HG03521 (cell line): ENCODE measurements at regions not wholly inside any gene's neighbourhood (a gene's known extent, or its start where the extent isn't known, plus 50 kb on each side); places are given as distances from the start of the nearest gene placed in this dataset.
"Not testable (repeated sequence)": the region's sequence is repeated elsewhere in the genome, so short reads cannot be mapped to it uniquely, and the experiment has no call there.

Source experiments
- ATAC-seq: cut with Tn5 transposase; IDR thresholded peaks from one replicate; pipeline ENCODE4 v1.9.1; 2021; ENCODE audit warnings: mild to moderate bottlenecking, moderate library complexity; ENCODE audit not compliant: unreplicated experiment

DNA sequence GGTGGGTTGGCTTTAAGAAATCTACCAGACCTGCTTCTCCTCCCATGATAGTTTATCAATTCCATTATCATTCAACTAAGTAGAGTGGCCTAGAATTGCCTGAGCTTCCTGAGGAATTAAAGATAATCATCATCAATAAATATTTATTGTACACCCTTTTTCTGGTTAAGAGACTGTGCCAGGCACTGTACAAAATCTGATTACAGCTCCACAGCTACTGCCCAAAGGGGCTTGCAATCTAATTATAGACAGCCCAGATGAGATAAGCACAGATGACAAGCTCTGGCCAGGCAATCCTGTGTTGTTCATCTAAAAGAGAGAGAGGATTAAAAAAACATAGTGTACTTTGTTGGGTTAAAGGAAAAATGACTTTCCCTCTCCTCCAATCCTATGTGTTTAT is 586.4 kb downstream of the GATA3 start:
- ATAC-seq = no peak

GRCh38 chr10:8656261-8656660 is 601.8 kb downstream of the GATA3 start:
- no peak for ATAC-seq

DNA sequence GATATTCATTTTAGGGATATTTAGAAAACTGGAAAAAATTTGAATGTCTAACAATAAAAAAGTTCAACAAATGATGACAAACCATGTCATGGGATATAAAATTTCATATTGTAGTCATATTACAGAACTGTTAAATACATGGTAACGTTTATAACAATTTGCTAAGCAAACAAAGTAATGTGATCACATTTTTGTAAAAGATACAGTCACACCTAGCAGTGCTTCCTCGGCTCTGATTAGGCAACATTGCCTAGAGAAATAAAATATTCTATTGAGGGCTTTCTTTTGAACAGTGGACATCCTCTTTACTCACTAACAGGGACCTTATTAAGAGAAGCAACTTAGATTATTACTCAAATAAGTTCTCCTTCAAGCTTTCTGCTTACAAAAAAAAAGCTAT is 605.5 kb downstream of the GATA3 start:
- ATAC-seq = no peak

- ATAC-seq = no peak
Observed at GRCh38 chr10:8661886-8662285, 607.4 kb downstream of the GATA3 start.

- no peak for ATAC-seq
Observed at GRCh38 chr10:8663131-8663530, 608.6 kb downstream of the GATA3 start.

DNA sequence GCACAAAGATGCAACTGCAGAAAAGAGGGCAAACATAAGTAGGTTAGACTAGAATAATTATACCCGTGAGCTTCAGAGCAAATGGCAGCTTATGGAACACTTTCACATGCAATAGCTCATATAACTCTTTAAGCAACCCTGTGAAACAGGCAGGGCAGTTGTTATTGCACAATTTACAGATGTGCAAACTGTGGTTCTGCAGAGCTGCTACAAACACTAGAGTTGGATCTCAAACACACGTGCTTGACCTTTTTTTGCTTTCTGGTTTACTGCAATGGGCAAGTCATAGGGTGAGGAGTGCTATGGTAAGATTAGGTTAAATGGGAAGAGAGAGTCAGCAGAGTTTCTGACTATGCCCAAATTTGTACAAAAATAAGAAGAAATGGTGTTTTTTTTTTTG is 610.8 kb downstream of the GATA3 start:
- no peak for ATAC-seq

GRCh38 chr10:8670461-8670860 is 616.0 kb downstream of the GATA3 start:
- no peak for ATAC-seq

- ATAC-seq = no peak
Observed at GRCh38 chr10:8674230-8674629, 619.7 kb downstream of the GATA3 start.

DNA sequence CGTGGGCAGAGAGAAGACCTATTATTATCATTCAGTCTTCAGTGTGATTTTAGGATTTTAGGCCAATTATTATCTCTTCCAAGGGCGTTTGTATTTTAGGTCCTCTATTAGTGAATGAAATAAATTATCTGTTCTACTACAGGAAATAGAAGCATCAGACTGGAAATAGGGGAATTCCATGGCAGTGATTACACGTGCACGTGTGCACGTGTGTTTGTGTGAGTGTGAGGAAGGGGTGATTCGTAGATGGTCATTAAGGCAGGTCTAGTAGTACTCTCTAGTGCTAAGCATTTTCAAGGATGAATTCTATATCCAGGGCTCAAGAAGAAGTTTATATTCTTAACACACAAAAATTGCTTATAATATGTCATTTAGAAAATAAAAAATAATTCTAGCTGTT is 623.2 kb downstream of the GATA3 start:
- no peak for ATAC-seq

DNA sequence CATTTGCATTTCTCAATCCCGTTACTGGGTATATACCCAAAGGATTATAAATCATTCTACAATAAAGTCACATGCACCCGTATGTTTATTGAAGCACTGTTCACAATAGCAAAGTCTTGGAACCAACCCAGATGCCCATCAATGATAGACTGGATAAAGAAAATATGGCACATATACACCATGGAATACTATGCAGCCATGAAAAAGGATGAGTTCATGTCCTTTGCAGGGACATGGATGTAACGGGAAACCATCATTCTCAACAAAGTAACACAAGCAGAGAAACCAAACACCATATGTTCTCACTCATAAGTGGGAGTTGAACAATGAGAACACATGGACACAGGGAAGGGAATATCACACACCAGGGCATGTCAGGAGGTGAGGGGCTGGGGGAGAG is 630.4 kb downstream of the GATA3 start:
- ATAC-seq = not testable (repeated sequence)

DNA sequence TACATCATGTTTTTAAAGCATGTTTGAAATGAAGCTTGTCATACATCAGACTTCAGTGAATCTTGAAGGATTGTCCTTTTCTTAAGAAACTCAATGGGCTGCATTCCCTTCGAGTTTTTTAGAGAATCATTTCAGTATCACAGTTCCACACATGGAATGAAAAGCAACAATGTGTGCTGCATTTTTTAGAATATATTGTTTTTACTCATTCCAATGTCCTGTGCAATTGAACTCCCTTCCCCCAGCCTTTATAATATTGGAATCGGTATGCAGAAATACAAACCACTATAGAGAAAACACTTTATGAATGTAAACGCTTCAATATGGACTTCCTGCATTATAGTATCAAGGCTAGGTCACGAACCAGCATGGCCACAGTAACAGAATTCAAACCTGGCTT is 634.4 kb downstream of the GATA3 start:
- ATAC-seq = no peak

- no peak for ATAC-seq
Observed at GRCh38 chr10:8691498-8692017, 637.1 kb downstream of the GATA3 start.

GRCh38 chr10:8693635-8694034 is 639.1 kb downstream of the GATA3 start:
- not testable (repeated sequence) for ATAC-seq

DNA sequence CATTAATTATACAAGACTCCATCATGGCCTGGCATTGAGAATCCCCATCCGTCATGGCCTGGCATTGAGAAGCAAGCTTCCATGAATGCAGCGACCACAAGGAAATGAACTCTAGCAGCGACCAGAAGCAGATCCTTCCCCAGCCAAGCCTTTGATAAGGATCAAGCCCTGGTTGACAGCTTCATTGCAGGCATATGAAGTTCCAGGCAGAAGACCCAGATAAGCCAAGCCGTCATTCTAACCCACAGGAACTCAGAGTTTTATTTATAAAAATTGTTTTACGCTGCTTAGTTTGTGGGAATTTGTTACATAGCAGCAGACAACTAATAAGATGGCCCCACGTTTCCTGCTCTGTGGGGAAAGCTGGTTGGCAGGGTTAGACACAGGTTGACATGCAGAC is 642.3 kb downstream of the GATA3 start:
- ATAC-seq = no peak

- no peak for ATAC-seq
Observed at GRCh38 chr10:8700689-8701088, 646.2 kb downstream of the GATA3 start.

GRCh38 chr10:8702181-8702580 is 647.7 kb downstream of the GATA3 start:
- no peak for ATAC-seq

- no peak for ATAC-seq
Observed at GRCh38 chr10:8705415-8705814, 650.9 kb downstream of the GATA3 start.

GRCh38 chr10:8712656-8713055 is 658.2 kb downstream of the GATA3 start:
- ATAC-seq = no peak

DNA sequence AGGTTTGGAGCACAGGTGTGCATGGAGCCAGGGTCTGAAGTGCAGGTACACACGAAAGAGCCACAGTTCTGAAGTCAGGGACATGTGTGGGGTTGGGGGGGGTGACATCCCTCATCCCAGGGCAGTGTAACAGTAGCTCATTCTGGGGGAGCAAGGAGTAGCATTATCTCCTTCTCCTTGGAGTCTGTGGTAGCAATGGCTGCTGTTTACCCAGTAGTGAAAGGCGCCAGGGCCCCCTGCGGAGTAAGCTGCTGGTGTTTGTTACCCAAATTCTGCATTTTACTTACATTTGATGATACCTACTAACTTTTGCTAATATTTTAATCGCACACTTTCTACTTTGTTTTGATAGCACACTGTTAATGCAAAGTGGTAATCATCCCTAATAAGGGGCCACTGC is 665.5 kb downstream of the GATA3 start:
- no peak for ATAC-seq

- ATAC-seq = no peak
Observed at GRCh38 chr10:8721650-8722049, 667.2 kb downstream of the GATA3 start.

DNA sequence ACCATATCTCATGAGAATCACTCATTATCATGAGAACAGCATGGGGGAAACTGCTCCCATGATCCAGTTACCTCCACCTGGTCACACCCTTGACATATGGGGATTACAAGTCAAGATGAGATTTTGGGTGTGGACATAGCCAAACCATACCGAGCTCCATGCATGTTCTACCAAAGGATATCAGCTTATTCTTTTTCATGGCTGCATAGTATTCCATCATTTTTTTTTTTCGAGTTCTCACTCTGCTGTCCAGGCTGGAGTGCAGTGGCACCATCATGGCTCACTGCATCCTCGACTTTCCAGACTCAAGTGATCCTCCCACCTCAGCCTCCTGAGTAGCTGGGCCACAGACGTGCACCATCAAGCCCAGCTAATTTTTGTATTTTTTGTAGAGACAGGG is 668.3 kb downstream of the GATA3 start:
- ATAC-seq = no peak

GRCh38 chr10:8725343-8725742 is 670.9 kb downstream of the GATA3 start:
- no peak for ATAC-seq

GRCh38 chr10:8726084-8726778 is 671.7 kb downstream of the GATA3 start:
- no peak for ATAC-seq
